NCI-H1930 (cell line): ENCODE measurements at regions not wholly inside any gene's neighbourhood (a gene's known extent, or its start where the extent isn't known, plus 50 kb on each side); places are given as distances from the start of the nearest gene placed in this dataset.

ENCODE experiments used
- DNase-seq, 2 experiments: peaks; one replicate each; lab custom pipeline; 2025; lab: John Stamatoyannopoulos, UW

GRCh38 chr4:135605076-135605475 lies 1403.5 kb upstream of the PABPC4L start:
- no peak for DNase-seq

- no peak for DNase-seq
These were observed 1402.9 kb upstream of the PABPC4L start for GRCh38 chr4:135604531-135604930.

GRCh38 chr4:135601351-135601750 lies 1399.8 kb upstream of the PABPC4L start:
- DNase-seq = no peak

GRCh38 chr4:135598151-135598550 lies 1396.6 kb upstream of the PABPC4L start:
- DNase-seq = no peak

- no peak for DNase-seq
These were observed 1392.9 kb upstream of the PABPC4L start for GRCh38 chr4:135594521-135594920.

- no peak for DNase-seq
These were observed 1373.5 kb upstream of the PABPC4L start for GRCh38 chr4:135575041-135575440.

- no peak for DNase-seq
These were observed 1371.7 kb upstream of the PABPC4L start for GRCh38 chr4:135573251-135573650.

- DNase-seq = no peak
These were observed 1362.5 kb upstream of the PABPC4L start for GRCh38 chr4:135564090-135564489.

GRCh38 chr4:135553213-135553612 lies 1351.6 kb upstream of the PABPC4L start:
- DNase-seq = no peak

GRCh38 chr4:135552131-135552530 lies 1350.5 kb upstream of the PABPC4L start:
- DNase-seq = no peak

- no peak for DNase-seq
These were observed 1347.1 kb upstream of the PABPC4L start for GRCh38 chr4:135548711-135549110.

- no peak for DNase-seq
These were observed 1344.2 kb upstream of the PABPC4L start for GRCh38 chr4:135545616-135546317.

- DNase-seq = no peak
These were observed 1337.1 kb upstream of the PABPC4L start for GRCh38 chr4:135538698-135539097.

GRCh38 chr4:135533053-135533452 lies 1331.5 kb upstream of the PABPC4L start:
- no peak for DNase-seq

- DNase-seq = no peak
These were observed 1330.5 kb upstream of the PABPC4L start for GRCh38 chr4:135532132-135532531.

- no peak for DNase-seq
These were observed 1313.7 kb upstream of the PABPC4L start for GRCh38 chr4:135515295-135515694.

GRCh38 chr4:135510582-135510981 lies 1309.0 kb upstream of the PABPC4L start:
- no peak for DNase-seq

GRCh38 chr4:135508006-135508714 lies 1306.6 kb upstream of the PABPC4L start:
- no peak for DNase-seq

GRCh38 chr4:135497563-135498152 lies 1296.1 kb upstream of the PABPC4L start:
- no peak for DNase-seq

GRCh38 chr4:135492439-135492838 lies 1290.8 kb upstream of the PABPC4L start:
- DNase-seq = no peak

- no peak for DNase-seq
These were observed 1283.8 kb upstream of the PABPC4L start for GRCh38 chr4:135485371-135485770.

GRCh38 chr4:135476272-135476671 lies 1274.7 kb upstream of the PABPC4L start:
- no peak for DNase-seq

- no peak for DNase-seq
These were observed 1262.7 kb upstream of the PABPC4L start for GRCh38 chr4:135464311-135464710.
